Omental fat pad (tissue), 3 donors: ENCODE measurements at regions not wholly inside any gene's neighbourhood (a gene's known extent, or its start where the extent isn't known, plus 50 kb on each side); places are given as distances from the start of the nearest gene placed in this dataset.

Source experiments
- ATAC-seq: fragments of 150-250 bp; one replicate; pipeline ENCODE4 v1.9.1; 2016; ENCODE audit warnings: mild to moderate bottlenecking, moderate library complexity; ENCODE audit not compliant: low FRiP score
- DNase-seq: peaks from one replicate; pipeline ENCODE4 v3.0.0-alpha.2; 2019; ENCODE audit warnings: low spot score
- CTCF ChIP-seq, 3 donors: fragments of 450-650 bp; IDR thresholded peaks; one replicate each; pipeline ENCODE4 v1.5.1; 2016 to 2017; ENCODE audit warnings: antibody characterized with exemption in 3 of 3, mild to moderate bottlenecking in 3 of 3, moderate library complexity in 2 of 3

GRCh38 chr2:180618570-180618969 is 361.8 kb upstream of the UBE2E3 start:
- DNase-seq (no peak), ATAC-seq (no peak)
- TF ChIP-seq CTCF (IDR thresholded peaks at IDR 0.05): no peak

- ATAC-seq (no peak), DNase-seq (no peak)
- no peak for TF ChIP-seq CTCF (IDR thresholded peaks at IDR 0.05)
Measured at GRCh38 chr2:180614776-180615175, 365.6 kb upstream of the UBE2E3 start.

- no peak for TF ChIP-seq CTCF (IDR thresholded peaks at IDR 0.05)
- ATAC-seq (no peak), DNase-seq (no peak)
Measured at GRCh38 chr2:180609626-180610340, 370.6 kb upstream of the UBE2E3 start.

GRCh38 chr2:180607514-180608049 is 372.8 kb upstream of the UBE2E3 start:
- DNase-seq (no peak), ATAC-seq (no peak)
- TF ChIP-seq CTCF (IDR thresholded peaks at IDR 0.05): no peak

- no peak for DNase-seq
- ATAC-seq: no peak
- no peak for TF ChIP-seq CTCF (IDR thresholded peaks at IDR 0.05)
Measured at GRCh38 chr2:180604077-180604476, 376.3 kb upstream of the UBE2E3 start.

GRCh38 chr2:180601016-180601415 is 379.4 kb upstream of the UBE2E3 start:
- no peak for ATAC-seq
- TF ChIP-seq CTCF (IDR thresholded peaks at IDR 0.05): no peak
- DNase-seq: no peak

- DNase-seq (no peak), ATAC-seq (no peak)
- TF ChIP-seq CTCF (IDR thresholded peaks at IDR 0.05): no peak
Measured at GRCh38 chr2:180599804-180600203, 380.6 kb upstream of the UBE2E3 start.
